ENCODE measurements at regions not wholly inside any gene's neighbourhood (a gene's known extent, or its start where the extent isn't known, plus 50 kb on each side); places are given as distances from the start of the nearest gene placed in this dataset.

- Histone ChIP-seq H3K4me1 (no peaks in the 10 kb centered on the region), H3K36me3 (no peaks in the 10 kb centered on the region), H3K4me3 (ENCODE audit: low read depth, low read length) (no peak overlapping the region), H3K27me3 (no peaks in the 10 kb centered on the region), H3K9me3 (no peaks in the 10 kb centered on the region)
- TF ChIP-seq, protein P1, sequence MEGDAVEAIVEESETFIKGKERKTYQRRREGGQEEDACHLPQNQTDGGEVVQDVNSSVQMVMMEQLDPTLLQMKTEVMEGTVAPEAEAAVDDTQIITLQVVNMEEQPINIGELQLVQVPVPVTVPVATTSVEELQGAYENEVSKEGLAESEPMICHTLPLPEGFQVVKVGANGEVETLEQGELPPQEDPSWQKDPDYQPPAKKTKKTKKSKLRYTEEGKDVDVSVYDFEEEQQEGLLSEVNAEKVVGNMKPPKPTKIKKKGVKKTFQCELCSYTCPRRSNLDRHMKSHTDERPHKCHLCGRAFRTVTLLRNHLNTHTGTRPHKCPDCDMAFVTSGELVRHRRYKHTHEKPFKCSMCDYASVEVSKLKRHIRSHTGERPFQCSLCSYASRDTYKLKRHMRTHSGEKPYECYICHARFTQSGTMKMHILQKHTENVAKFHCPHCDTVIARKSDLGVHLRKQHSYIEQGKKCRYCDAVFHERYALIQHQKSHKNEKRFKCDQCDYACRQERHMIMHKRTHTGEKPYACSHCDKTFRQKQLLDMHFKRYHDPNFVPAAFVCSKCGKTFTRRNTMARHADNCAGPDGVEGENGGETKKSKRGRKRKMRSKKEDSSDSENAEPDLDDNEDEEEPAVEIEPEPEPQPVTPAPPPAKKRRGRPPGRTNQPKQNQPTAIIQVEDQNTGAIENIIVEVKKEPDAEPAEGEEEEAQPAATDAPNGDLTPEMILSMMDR (IDR thresholded peaks at IDR 0.05; ENCODE audit: low read depth, low read length), result no peak
- DNase-seq, result no peak
These were observed 131.7 kb downstream of the C12orf75 start for GRCh38 chr12:105461944-105462762.

DNA sequence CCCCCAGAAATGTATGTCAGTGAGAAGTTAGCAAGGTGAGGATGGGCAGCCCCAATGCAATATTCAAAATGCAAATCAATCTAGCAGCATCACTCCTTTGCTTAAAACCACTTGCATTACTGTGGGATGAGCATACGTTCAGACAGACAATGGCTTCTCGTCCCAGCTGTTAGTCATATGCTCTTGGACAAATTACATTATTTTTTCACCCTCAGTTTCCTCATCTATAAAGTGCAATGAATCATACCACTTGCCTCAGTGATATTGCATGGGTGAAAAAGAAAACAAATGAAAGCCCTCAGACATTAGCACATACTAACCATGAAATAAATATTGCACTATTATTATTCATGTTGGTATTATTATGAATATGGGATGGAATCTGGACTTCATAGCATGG lies 132.3 kb downstream of the C12orf75 start:
- no peak for DNase-seq
- H3K4me3 ChIP-seq (ENCODE audit: low read depth, low read length), result no peak overlapping the region
- H3K27me3 ChIP-seq, result no peaks in the 10 kb centered on the region
- no peaks in the 10 kb centered on the region for H3K9me3 ChIP-seq
- TF ChIP-seq, protein P1 (IDR thresholded peaks at IDR 0.05; ENCODE audit: low read depth, low read length), result no peak
- H3K4me1 ChIP-seq, result no peaks in the 10 kb centered on the region
- H3K36me3 ChIP-seq, result no peaks in the 10 kb centered on the region

- DNase-seq, result no peak
- Histone ChIP-seq H3K27me3 (no peaks in the 10 kb centered on the region), H3K4me1 (no peaks in the 10 kb centered on the region), H3K4me3 (ENCODE audit: low read depth, low read length) (no peak overlapping the region), H3K9me3 (no peaks in the 10 kb centered on the region), H3K36me3 (no peaks in the 10 kb centered on the region)
- TF ChIP-seq, protein P1 (IDR thresholded peaks at IDR 0.05; ENCODE audit: low read depth, low read length), result no peak
These were observed 133.9 kb downstream of the C12orf75 start for GRCh38 chr12:105464406-105464805.

DNA sequence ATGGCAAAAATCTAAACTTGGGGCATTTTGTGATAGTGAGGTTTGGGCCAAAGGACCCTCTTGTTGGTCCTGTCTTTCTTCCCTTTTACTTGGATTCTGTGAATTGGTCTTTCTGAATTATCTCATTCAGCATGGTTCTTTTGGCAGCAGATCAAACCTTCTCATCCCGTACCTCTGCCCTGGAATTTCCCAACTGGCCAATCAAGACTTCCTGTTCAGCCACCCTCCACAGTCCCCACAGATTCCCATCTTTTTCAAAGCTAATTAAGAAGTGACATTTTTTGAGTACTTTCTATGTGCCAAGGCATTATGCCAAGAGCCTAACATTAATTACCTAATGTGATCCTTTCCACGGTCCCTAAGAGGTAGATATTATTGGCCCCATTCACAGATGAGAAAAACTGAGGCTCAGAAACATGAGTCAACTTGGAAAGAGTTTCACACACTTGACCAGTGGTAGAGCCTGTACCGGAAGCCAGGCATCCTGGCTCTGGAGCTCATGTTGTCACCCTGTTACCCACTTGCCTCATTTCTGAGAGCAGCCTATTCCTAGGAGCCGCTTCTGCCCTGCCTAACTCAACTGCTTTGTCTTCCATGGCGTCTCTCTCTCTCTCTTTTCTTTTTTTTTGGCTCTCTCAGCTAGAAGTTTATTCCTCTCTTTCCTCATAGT lies 135.9 kb downstream of the C12orf75 start:
- no peak for DNase-seq
- TF ChIP-seq, protein P1 (IDR thresholded peaks at IDR 0.05; ENCODE audit: low read depth, low read length), result no peak
- Histone ChIP-seq H3K27me3 (no peaks in the 10 kb centered on the region), H3K4me1 (no peaks in the 10 kb centered on the region), H3K4me3 (ENCODE audit: low read depth, low read length) (no peak overlapping the region), H3K9me3 (no peaks in the 10 kb centered on the region), H3K36me3 (no peaks in the 10 kb centered on the region)

DNA sequence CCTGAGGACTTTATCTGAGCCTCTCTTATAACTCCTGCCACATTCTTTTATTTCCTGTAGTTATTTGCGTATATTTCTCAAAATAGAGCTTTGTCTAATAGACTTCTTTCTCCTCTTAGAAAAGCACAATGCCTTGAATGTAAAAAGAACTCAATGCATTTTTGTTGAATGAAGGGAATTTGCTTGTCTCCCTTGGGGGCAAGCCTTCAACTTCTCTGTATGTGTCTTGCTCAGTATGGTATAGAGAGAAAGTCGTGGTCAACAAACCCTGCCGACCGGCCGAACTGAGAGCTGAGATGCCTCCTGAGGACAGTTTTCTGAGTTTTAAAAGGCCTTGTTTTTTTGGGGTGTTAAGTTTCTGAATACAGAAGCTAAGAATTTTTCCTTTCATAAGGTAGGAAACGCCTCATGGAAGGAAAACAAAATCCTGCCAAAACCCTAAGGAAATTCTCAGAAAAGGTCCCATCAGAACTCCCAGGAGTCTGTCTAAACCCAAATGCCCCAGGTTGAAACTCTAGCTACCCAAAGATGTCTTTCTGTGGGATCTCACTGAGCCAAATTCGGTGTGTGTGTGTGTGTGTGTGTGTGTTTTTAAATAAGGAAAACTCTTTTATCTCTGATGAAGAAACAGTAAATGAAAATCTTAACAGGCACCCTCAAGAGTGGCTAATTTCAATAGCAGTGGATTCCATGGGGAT lies 136.6 kb downstream of the C12orf75 start:
- H3K4me3 ChIP-seq (ENCODE audit: low read depth, low read length), result no peak overlapping the region

More for the DNA sequence above, 136.6 kb downstream of the C12orf75 start:
- Histone ChIP-seq H3K36me3 (no peaks in the 10 kb centered on the region), H3K27me3 (no peaks in the 10 kb centered on the region), H3K4me1 (no peaks in the 10 kb centered on the region), H3K9me3 (no peaks in the 10 kb centered on the region)
- DNase-seq, result no peak
- TF ChIP-seq, protein P1 (IDR thresholded peaks at IDR 0.05; ENCODE audit: low read depth, low read length), result no peak

Measured in BE2C (cell line).